ENCODE measurements at regions not wholly inside any gene's neighbourhood (a gene's known extent, or its start where the extent isn't known, plus 50 kb on each side); places are given as distances from the start of the nearest gene placed in this dataset.

GRCh38 chr7:25911738-25912607 lies 240.0 kb upstream of the NFE2L3 start:
- no peak for DNase-seq

DNA sequence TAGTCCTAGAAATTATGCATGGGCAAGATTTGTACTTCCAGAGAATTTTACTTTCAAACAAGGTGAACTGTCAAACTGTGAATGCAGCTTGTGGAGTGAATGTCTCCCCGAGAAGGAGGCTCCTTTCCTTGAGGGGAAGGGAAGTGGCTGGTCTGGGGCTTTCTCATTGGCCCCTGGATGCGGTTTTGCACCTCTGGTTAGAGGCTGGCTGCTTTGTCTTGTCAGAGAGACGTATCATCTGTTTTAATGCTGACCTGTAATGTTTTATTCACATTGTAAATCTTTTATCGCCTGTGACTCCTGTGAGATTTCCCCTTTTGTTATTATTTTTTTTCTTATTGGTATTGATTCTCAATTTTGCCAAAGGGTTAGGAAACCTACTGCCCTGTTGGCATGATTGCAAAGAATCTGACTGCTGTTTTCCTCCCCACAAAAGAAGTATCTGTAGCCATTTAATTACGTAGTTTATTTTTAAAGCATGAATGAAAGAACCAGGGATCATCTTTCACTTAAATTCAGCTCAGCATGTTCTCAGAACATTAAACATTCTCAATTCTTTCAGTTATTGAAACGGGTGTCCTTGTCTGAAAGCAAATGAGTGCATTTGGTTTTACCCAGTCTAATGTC lies 238.3 kb upstream of the NFE2L3 start:
- DNase-seq, result no peak

GRCh38 chr7:25918731-25919130 lies 233.3 kb upstream of the NFE2L3 start:
- no peak for DNase-seq

- DNase-seq, result no peak
These were observed 229.7 kb upstream of the NFE2L3 start for GRCh38 chr7:25922296-25922695.

DNA sequence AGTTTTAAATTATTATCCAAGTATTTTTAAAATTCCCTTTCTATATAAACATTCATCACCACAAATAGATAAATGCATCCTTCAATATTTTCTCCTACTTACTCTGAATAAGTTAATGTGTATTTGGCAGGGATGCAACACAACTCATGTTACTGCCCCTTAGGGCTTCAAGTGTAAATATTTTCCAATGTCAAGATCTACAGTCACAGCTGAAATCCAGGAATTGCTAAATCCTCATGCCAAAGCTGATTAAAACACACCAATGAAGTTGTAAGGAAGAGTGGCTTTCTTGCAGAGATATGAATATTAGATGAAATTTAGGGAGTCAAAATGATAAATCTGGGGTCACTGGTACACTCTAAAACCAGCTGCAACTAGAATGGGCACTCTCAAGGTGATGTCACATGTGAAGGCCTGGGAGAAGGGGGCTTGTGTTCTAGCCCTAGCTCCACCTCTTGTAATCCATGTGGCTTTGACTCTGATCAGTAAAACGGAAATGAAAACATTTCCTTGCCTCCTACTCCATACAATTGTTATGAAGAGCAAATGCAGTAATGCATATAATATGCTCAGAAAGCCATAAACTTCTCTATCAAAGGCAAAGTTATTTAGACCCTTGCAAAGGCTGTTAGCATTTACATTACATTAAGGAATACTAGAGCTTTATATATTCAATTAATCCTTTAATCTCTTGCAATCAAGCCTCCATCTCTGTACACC lies 228.1 kb upstream of the NFE2L3 start:
- no peak for DNase-seq

GRCh38 chr7:25926009-25926408 lies 226.0 kb upstream of the NFE2L3 start:
- no peak for DNase-seq

GRCh38 chr7:25926451-25926850 lies 225.5 kb upstream of the NFE2L3 start:
- no peak for DNase-seq

DNA sequence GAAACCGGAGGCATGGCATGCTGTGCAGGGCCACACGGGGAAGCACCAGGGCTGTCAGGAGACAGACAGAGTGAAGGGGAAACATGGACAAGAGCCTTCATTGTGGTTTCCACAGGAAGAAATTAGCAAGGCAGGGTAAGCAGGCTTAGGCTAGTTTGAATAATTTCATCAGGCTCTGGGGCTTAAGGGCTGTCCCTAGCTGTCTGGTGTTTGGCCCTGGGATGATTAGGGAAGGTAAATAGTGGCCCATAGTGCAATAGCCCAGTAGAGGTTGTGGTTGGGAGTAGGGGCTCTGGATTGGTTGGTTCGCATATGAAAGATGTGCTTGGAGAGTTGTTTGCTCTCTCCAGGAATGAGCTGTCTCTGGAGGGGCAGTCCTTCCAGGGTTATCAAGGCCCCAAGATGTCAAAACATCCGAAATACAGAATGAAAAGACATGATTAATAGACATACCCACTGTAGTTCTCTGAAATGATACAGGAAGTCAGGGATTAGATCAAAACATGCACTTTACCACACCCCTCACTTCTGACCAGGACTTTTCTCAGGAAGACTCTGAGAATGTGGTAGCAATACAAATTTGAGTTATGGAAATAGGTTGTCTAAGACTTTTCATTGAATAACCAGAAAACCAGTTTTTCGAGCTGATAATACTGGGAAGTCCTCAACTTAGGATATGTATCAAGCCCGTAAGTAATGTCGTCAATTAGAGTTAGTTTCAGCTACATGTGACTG lies 224.9 kb upstream of the NFE2L3 start:
- no peak for DNase-seq

DNA sequence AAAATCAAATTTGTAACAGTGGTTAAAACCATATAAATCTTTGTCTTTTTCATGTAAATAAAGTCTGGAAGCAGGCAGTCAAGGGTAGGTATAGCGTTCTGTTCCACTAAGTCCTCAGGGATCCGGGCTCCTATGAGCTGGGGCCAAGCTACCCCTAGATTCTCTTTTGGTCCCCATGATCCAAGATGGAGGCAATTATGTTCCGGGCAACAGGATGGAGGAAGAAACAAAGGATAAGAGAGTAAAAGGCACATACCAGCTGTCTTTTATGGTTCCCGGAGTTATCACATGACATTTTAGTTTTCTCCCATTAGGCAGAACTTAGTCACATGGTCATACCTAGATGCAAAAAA lies 224.4 kb upstream of the NFE2L3 start:
- DNase-seq, result no peak

GRCh38 chr7:25928549-25929330 lies 223.3 kb upstream of the NFE2L3 start:
- no peak for DNase-seq

GRCh38 chr7:25929448-25929847 lies 222.6 kb upstream of the NFE2L3 start:
- DNase-seq, result no peak

DNA sequence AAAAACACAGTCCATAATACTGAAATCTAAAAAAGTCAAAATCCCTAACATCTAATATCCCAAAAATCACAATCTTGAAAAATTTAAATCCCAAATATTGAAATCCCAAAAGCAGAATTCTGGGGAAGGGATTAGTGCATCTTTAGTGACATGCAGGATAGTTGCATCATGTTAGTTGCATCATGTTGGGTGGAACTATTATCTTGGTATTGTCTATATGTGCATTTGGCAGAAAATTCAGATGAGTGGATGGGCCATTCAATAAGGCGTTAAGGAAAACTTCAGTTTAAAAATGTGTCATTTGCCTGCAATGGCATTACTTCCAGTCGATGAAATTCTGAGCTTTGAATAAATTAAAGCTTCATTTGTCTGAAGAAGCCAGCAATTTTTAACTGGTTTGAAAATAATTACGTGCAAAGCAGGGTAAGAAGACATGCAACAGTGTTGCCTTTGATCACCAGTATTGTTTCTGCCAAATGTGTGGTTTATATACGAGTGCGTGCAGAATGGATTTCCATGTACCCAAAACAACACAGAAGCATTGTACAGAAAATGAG lies 221.4 kb upstream of the NFE2L3 start:
- no peak for DNase-seq

DNA sequence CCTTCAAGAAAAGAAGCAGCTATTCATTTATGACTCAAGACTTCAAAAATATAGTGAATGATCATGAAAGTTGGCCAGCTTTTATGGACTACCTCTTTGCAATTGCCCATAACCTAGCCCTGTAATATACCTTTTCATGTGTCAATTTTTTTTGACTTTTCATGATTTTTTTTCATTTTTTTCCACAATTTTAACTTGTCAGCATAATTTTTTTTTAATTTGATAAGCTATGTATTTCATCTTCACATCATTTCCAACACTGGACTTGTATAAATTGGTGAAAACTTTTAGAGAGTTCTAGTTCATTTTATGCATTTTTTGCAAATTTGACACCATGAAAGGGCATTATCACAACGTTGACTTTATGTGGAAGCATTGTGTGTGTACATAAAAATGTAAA lies 220.8 kb upstream of the NFE2L3 start:
- no peak for DNase-seq

- DNase-seq, result no peak
These were observed 218.1 kb upstream of the NFE2L3 start for GRCh38 chr7:25933921-25934320.

DNA sequence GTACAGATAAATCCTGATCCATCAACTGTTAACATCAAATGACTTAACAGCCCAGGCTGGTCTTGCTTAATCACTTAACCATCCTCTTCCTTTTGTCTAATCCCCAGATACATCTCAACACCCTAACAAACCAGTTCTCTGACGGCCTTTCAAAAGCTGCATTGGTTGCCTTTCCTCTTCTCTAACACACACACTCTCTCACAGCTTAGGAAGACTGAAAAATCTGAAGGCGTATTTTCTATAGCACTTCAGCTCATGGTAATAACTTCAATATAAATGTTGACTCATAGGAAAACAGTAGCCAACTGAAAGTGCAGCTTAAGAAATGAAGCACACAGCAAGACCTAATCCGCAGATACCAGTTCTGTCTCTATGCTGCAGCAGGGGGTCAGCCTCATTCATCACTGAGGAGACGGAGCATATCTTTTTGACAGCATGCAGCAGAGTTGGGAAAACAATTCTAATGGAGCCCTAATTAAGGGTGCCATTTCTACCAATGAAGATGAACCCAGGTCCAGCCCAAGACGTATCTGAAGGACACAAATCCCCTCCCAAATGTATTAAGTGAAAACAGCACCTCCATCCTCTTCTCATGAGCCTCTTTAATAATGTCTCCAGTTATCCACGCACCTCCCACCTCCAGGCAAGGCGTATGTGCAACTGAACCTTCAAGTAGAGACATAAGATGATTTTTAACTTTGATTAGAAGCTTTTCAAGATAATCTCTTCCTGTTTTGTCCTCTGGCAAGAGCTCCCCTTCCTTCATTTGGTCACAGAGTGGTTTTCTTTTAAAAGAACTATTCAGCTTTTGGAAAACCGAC lies 211.7 kb upstream of the NFE2L3 start:
- DNase-seq, result no peak

DNA sequence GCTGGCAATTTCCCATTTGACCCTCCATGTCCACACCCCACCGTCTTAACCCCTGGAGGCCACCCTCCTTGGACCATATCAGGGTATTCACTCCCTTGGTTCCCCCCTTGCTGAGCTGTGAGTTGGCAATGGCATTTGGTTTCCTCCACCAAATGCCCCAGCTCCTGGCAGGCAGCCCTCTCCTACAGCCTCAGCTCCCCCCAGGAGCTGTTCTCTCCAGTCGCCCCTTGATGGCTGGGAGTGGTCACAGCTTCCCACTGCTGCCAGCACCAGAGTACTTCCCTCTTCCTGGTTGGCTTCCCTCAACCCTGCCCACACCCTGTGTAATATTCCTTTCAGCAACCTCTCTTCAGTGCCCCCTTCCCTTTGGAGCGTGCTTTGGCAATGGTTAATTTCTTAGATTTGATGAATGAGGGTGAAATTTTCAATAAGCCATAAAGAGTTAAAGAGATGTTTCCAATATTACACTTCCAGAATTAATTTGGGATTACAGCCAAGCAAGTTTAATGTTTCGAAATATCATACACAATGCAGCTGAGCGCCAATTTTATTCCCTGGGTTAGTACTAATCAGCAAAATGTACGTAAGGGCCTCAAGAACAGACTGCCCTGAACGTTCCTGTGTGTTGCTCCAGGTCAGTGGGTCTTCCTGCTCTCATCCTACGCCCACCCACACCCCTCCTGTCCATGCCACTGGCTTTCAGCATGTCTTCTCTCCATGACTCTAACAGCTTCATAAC lies 207.1 kb upstream of the NFE2L3 start:
- DNase-seq, result no peak

GRCh38 chr7:25945608-25946007 lies 206.4 kb upstream of the NFE2L3 start:
- DNase-seq, result no peak

- DNase-seq, result no peak
These were observed 205.8 kb upstream of the NFE2L3 start for GRCh38 chr7:25946181-25946580.

All from renal pelvis (tissue), 1 donor.